GM06990 (cell line): ENCODE measurements at regions not wholly inside any gene's neighbourhood (a gene's known extent, or its start where the extent isn't known, plus 50 kb on each side); places are given as distances from the start of the nearest gene placed in this dataset.
A peak's percentile ranks its signal among the peaks of the same experiment; 100 is the strongest.

Experiments used
- DNase-seq: peaks from one replicate; pipeline ENCODE4 v3.0.0-alpha.2; 2011; ENCODE audit not compliant: insufficient read length; ENCODE audit errors: extremely low read depth
- H3K27me3 ChIP-seq: replicated peaks from 2 replicates; pipeline ENCODE4 v1.6.0; 2011; ENCODE audit warnings: low read length; ENCODE audit not compliant: control insufficient read depth, insufficient read depth
- H3K36me3 ChIP-seq: 2 replicates; pipeline ENCODE4 v1.5.1; 2011; ENCODE audit warnings: low read length; ENCODE audit not compliant: control insufficient read depth, insufficient read depth
- H3K4me3 ChIP-seq: replicated peaks from 2 replicates; pipeline ENCODE4 v1.5.1; 2011; ENCODE audit warnings: low read depth, mild to moderate bottlenecking, control low read depth, low read length
- CTCF ChIP-seq: IDR thresholded peaks from 2 replicates; pipeline ENCODE4 v1.5.1; 2011; ENCODE audit warnings: low read length, control low read depth, mild to moderate bottlenecking, inconsistent platforms; ENCODE audit not compliant: insufficient read depth, poor library complexity, severe bottlenecking

- H3K36me3 ChIP-seq: no peaks in the 10 kb centered on the region
- H3K27me3 ChIP-seq: no peaks in the 10 kb centered on the region
These were observed 266.8 kb upstream of the CXCR4 start for GRCh38 chr2:136384531-136385303.

GRCh38 chr2:136383167-136383566 is 265.2 kb upstream of the CXCR4 start:
- Histone ChIP-seq H3K27me3 (no peaks in the 10 kb centered on the region), H3K4me3 (no peak overlapping the region), H3K36me3 (no peaks in the 10 kb centered on the region)
- DNase-seq: no peak
- TF ChIP-seq CTCF: no peak

More at GRCh38 chr2:136384531-136385303, 266.8 kb upstream of the CXCR4 start:
- DNase-seq: no peak
- peak; percentile 87 for TF ChIP-seq CTCF
- H3K4me3 ChIP-seq: no peak overlapping the region

GRCh38 chr2:136381722-136382633 is 264.0 kb upstream of the CXCR4 start:
- Histone ChIP-seq H3K27me3 (no peaks in the 10 kb centered on the region), H3K4me3 (no peak overlapping the region), H3K36me3 (no peaks in the 10 kb centered on the region)
- no peak for TF ChIP-seq CTCF
- peak; percentile 89 for DNase-seq

- Histone ChIP-seq H3K27me3 (no peaks in the 10 kb centered on the region), H3K36me3 (no peaks in the 10 kb centered on the region; the same call in 1 of the 2 replicates), H3K4me3 (no peak overlapping the region)
- DNase-seq: no peak
- no peak for TF ChIP-seq CTCF
These were observed 263.3 kb upstream of the CXCR4 start for GRCh38 chr2:136381245-136381644.

- peak; percentile 40 for DNase-seq
- H3K27me3 ChIP-seq: no peaks in the 10 kb centered on the region
- H3K4me3 ChIP-seq: no peak overlapping the region
These were observed 261.0 kb upstream of the CXCR4 start for GRCh38 chr2:136378712-136379595.

More at GRCh38 chr2:136378712-136379595, 261.0 kb upstream of the CXCR4 start:
- TF ChIP-seq CTCF: peak; percentile 77
- no peaks in the 10 kb centered on the region; the same call in 1 of the 2 replicates for H3K36me3 ChIP-seq
